HCT116 (cell line): ENCODE measurements at regions not wholly inside any gene's neighbourhood (a gene's known extent, or its start where the extent isn't known, plus 50 kb on each side); places are given as distances from the start of the nearest gene placed in this dataset.

ENCODE experiments used
- ATAC-seq: fragments of 200-7000 bp; cut with Tn5 transposase; 2 replicates; pipeline ENCODE4 v1.9.1; 2020; ENCODE audit warnings: mild to moderate bottlenecking, moderate library complexity
- BruUV-seq: library from RNA; stranded (reverse); fragments of 400-500 nt; replicated peaks from 2 replicates; lab custom pipeline; 2021; lab: Mats Ljungman, UMichigan
- CTCF ChIA-PET: fragments of 300-600 bp; sonication (Branson Sonifier 250); formaldehyde crosslinking; loops from one replicate; lab custom pipeline; 2021; ENCODE audit warnings: antibody characterized with exemption; lab: Charles Lee
- POLR2A ChIA-PET: fragments of 300-600, 350-600 bp; sonication (Branson Sonifier 250); formaldehyde crosslinking; loops from one replicate; lab custom pipeline; 2021; ENCODE audit warnings: antibody characterized with exemption; lab: Charles Lee
- RAD21 ChIA-PET, 2 experiments: fragments of 300-600 bp; sonication (Branson Sonifier 250); formaldehyde crosslinking; loops; one replicate each; lab custom pipeline; 2023; ENCODE audit warnings: low total read pairs in 2 of 2; ENCODE audit not compliant: uncharacterized antibody in 2 of 2, unreplicated experiment in 2 of 2, low non-redundant PET in 1 of 2; lab: Charles Lee
- DNase-seq: peaks from one replicate; pipeline ENCODE4 v3.0.0-alpha.2; 2010; ENCODE audit warnings: low read depth, low spot score
- H2AFZ ChIP-seq: fragments of 200-600 bp; shearing (Covaris generic), sonication (generic); 2 replicates; pipeline ENCODE4 v1.6.1; 2017; ENCODE audit warnings: low read depth, mixed run types, mixed read lengths, antibody characterized with exemption, low read length; ENCODE audit not compliant: poor library complexity, severe bottlenecking
- H3K27ac ChIP-seq: 2 replicates; pipeline ENCODE4 v1.5.1; 2012; ENCODE audit warnings: low read depth, low read length
- H3K27me3 ChIP-seq: fragments of 200-600 bp; sonication (generic); 2 replicates; pipeline ENCODE4 v1.6.1; 2016; ENCODE audit warnings: mixed run types, low read length, mixed read lengths; ENCODE audit not compliant: insufficient read depth
- H3K36me3 ChIP-seq, 2 experiments: fragments of 200-500 bp in 1 of 2; fragments of 200-600 bp in 1 of 2; sonication (Bioruptor generic) in 1 of 2; sonication (generic) in 1 of 2; 2 replicates each; pipeline versions ENCODE4 v1.5.1 to v1.6.1; 2014 to 2016; ENCODE audit warnings: low read length in 2 of 2, inconsistent platforms in 1 of 2, mixed read lengths in 1 of 2, mixed run types in 1 of 2; ENCODE audit not compliant: insufficient read depth in 2 of 2, control insufficient read depth in 1 of 2
- H3K4me1 ChIP-seq, 2 experiments: fragments of 200-600 bp in 1 of 2; sonication (generic) in 1 of 2; 2 replicates each; pipeline versions ENCODE4 v1.5.1 to v1.6.1; 2012 to 2017; ENCODE audit warnings: low read length in 2 of 2, inconsistent platforms in 1 of 2, mild to moderate bottlenecking in 1 of 2, mixed read lengths in 1 of 2, mixed run types in 1 of 2, moderate library complexity in 1 of 2; ENCODE audit not compliant: insufficient read depth in 2 of 2, control insufficient read depth in 1 of 2
- H3K4me2 ChIP-seq: fragments of 200-600 bp; sonication (generic); 2 replicates; pipeline ENCODE4 v1.6.1; 2017; ENCODE audit warnings: mixed run types, low read length, mixed read lengths
- H3K4me3 ChIP-seq, 2 experiments: fragments of 200-600 bp in 1 of 2; sonication (generic) in 1 of 2; replicated peaks in 1 of 2; 2 replicates each; pipeline ENCODE4 v1.5.1; 2011 to 2016; ENCODE audit warnings: low read length in 2 of 2, control low read depth in 1 of 2, low read depth in 1 of 2, mild to moderate bottlenecking in 1 of 2, mixed read lengths in 1 of 2, mixed run types in 1 of 2
- H3K79me2 ChIP-seq: fragments of 200-600 bp; sonication (generic); 2 replicates; pipeline ENCODE4 v1.6.1; 2017; ENCODE audit warnings: mild to moderate bottlenecking, mixed run types, low read length, moderate library complexity, mixed read lengths; ENCODE audit not compliant: insufficient read depth
- H3K9ac ChIP-seq: fragments of 200-600 bp; sonication (generic); 2 replicates; pipeline ENCODE4 v1.6.1; 2016; ENCODE audit warnings: low read length, mixed read lengths
- H3K9me2 ChIP-seq: fragments of 200-600 bp; sonication (generic), shearing (Covaris generic); 2 replicates; pipeline ENCODE4 v1.6.1; 2017; ENCODE audit warnings: mixed run types, mild to moderate bottlenecking, moderate library complexity; ENCODE audit not compliant: insufficient read depth
- H3K9me3 ChIP-seq, 2 experiments: fragments of 200-500 bp in 1 of 2; fragments of 200-600 bp in 1 of 2; sonication (Bioruptor generic) in 1 of 2; sonication (generic) in 1 of 2; 2 replicates each; pipeline ENCODE4 v1.6.1; 2014 to 2017; ENCODE audit warnings: low read length in 2 of 2, mixed read lengths in 2 of 2, inconsistent platforms in 1 of 2, low read depth in 1 of 2, mild to moderate bottlenecking in 1 of 2, mixed run types in 1 of 2, moderate library complexity in 1 of 2; ENCODE audit not compliant: control insufficient read depth in 1 of 2, insufficient read depth in 1 of 2
- H4K20me1 ChIP-seq: fragments of 200-600 bp; sonication (generic), shearing (Covaris generic); 2 replicates; pipeline ENCODE4 v1.6.1; 2017; ENCODE audit warnings: mixed run types, mild to moderate bottlenecking, moderate library complexity; ENCODE audit not compliant: insufficient read depth
- CEBPB ChIP-seq: IDR thresholded peaks from 2 replicates; pipeline ENCODE4 v1.6.1; 2012; ENCODE audit warnings: low read depth
- EGR1 ChIP-seq: IDR thresholded peaks from 2 replicates; pipeline ENCODE4 v1.6.1; 2012; ENCODE audit warnings: low read depth
- ELF1 ChIP-seq: IDR thresholded peaks from 2 replicates; pipeline ENCODE4 v1.6.1; 2012; ENCODE audit warnings: low read depth, borderline replicate concordance
- JUND ChIP-seq: IDR thresholded peaks from 2 replicates; pipeline ENCODE4 v1.6.1; 2012
- POLR2AphosphoS5 ChIP-seq: IDR thresholded peaks from 2 replicates; pipeline ENCODE4 v1.6.1; 2011; ENCODE audit warnings: mild to moderate bottlenecking, low read depth, low read length, moderate library complexity
- SIN3A ChIP-seq: IDR thresholded peaks from 2 replicates; pipeline ENCODE4 v1.6.1; 2012; ENCODE audit warnings: low read depth
- SRF ChIP-seq: IDR thresholded peaks from 2 replicates; pipeline ENCODE4 v1.6.1; 2012; ENCODE audit warnings: low read depth
- YY1 ChIP-seq: IDR thresholded peaks from 2 replicates; pipeline ENCODE4 v1.6.1; 2011; ENCODE audit warnings: low read length, low read depth, moderate library complexity, mild to moderate bottlenecking; ENCODE audit not compliant: insufficient replicate concordance; ENCODE audit errors: extremely low read depth
- ZNF274 ChIP-seq: fragments of 200-500 bp; sonication (Bioruptor generic); IDR thresholded peaks from 2 replicates; pipeline ENCODE4 v1.6.1; 2014; ENCODE audit warnings: mild to moderate bottlenecking, low read depth, low read length, inconsistent platforms
- intact Hi-C: fragments of 100-400 bp; cut with micrococcal nuclease; formaldehyde crosslinking; loops from 2 replicates; pipeline ENCODE4 v1.10.0; 2022
- TF ChIP-seq, protein P1 (sequence below), 3 experiments: fragments of 200-600 bp in 1 of 3; sonication (generic) in 1 of 3; IDR thresholded peaks in 2 of 3; conservative IDR thresholded peaks in 1 of 3; 2 replicates each; pipeline ENCODE4 v1.5.1; 2012 to 2017; ENCODE audit warnings: low read depth in 2 of 3, low read length in 2 of 3, antibody characterized with exemption in 1 of 3, borderline replicate concordance in 1 of 3, control low read depth in 1 of 3, mild to moderate bottlenecking in 1 of 3, mixed read lengths in 1 of 3, mixed run types in 1 of 3, moderate library complexity in 1 of 3; ENCODE audit not compliant: insufficient read depth in 1 of 3

DNA sequence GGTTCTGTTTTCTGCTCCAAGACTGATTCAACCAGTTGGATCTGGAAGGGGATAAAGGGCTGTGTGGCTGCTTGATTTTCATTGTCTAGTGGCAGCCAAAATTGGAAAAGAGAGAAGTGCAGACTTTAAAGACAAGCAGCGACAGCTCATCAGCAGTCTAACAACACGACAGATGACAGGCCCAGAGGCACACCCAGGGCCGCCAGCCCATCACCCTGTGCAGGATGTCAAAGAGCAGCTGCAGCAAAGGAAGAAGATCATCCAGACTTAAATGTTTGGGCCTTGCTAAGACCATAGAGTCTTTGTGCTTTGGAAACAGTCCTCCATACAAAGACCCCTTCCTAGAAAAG lies 421.0 kb upstream of the KLF12 start:
- Histone ChIP-seq H2AFZ (no peak overlapping the region), H3K79me2 (no peaks in the 10 kb centered on the region), H3K4me2 (no peak overlapping the region), H3K4me3 (no peak overlapping the region), H3K27ac (no peak overlapping the region), H3K27me3 (no peaks in the 10 kb centered on the region), H3K36me3 (no peaks in the 10 kb centered on the region), H4K20me1 (no peaks in the 10 kb centered on the region), H3K9ac (no peak overlapping the region), H3K9me2 (no peaks in the 10 kb centered on the region), H3K4me1 (no peaks in the 10 kb centered on the region), H3K9me3 (no peaks in the 10 kb centered on the region)
- RAD21 ChIA-PET: no interaction called here
- POLR2A ChIA-PET: no interaction called here
- intact Hi-C loops: no loop called here
- no peak for TF ChIP-seq SIN3A
- ATAC-seq (no peak), DNase-seq (no peak)
- CTCF ChIA-PET: no interaction called here
- BruUV-seq: no TSS peak

DNA sequence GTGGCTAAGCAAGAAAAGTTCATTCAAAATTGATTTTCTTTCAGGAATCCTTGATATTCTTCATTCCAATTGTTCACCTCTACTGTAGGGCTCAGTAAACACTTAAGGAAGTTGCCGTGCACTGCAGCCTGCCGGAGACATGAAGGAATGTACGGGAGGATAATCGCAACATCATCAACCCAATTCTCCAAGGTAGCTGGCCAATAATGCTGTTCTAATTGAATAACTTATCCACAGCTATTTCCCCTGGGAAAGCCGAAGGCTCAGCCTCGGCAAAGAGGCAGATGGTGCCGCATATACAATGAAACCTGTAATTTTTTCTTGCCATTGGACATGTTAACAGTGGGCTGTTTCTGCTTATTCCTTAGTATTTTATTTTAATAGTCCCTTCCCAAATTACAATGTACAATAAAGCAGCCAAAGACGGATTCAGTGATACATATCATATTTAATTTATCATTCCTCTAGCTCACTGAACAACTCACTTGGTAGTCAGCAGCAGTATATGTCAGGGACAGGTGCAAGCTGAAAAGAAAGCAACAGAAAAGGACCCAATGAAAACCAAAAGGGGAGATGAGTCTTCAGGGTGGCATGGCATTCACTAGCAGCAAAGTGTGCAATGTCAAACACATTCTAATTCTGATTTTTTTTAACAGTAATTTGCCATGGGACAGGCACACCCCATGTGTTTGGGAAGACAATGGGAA lies 420.5 kb upstream of the KLF12 start:
- POLR2A ChIA-PET: no interaction called here
- DNase-seq: no peak
- BruUV-seq: no TSS peak

More for the DNA sequence above, 420.5 kb upstream of the KLF12 start:
- Histone ChIP-seq H2AFZ (no peak overlapping the region), H4K20me1 (no peaks in the 10 kb centered on the region), H3K4me1 (no peaks in the 10 kb centered on the region), H3K27me3 (no peaks in the 10 kb centered on the region), H3K79me2 (no peaks in the 10 kb centered on the region), H3K27ac (no peak overlapping the region), H3K9ac (no peak overlapping the region), H3K9me3 (no peaks in the 10 kb centered on the region), H3K9me2 (no peaks in the 10 kb centered on the region), H3K36me3 (no peaks in the 10 kb centered on the region), H3K4me2 (no peak overlapping the region), H3K4me3 (no peak overlapping the region)
- CTCF ChIA-PET: no interaction called here
- intact Hi-C loops: no loop called here
- no peak for ATAC-seq
- TF ChIP-seq SIN3A (no peak), ELF1 (no peak), SRF (no peak), JUND (no peak), EGR1 (no peak), CEBPB (no peak), YY1 (no peak), ZNF274 (no peak), POLR2AphosphoS5 (no peak)
- TF ChIP-seq, protein P1, sequence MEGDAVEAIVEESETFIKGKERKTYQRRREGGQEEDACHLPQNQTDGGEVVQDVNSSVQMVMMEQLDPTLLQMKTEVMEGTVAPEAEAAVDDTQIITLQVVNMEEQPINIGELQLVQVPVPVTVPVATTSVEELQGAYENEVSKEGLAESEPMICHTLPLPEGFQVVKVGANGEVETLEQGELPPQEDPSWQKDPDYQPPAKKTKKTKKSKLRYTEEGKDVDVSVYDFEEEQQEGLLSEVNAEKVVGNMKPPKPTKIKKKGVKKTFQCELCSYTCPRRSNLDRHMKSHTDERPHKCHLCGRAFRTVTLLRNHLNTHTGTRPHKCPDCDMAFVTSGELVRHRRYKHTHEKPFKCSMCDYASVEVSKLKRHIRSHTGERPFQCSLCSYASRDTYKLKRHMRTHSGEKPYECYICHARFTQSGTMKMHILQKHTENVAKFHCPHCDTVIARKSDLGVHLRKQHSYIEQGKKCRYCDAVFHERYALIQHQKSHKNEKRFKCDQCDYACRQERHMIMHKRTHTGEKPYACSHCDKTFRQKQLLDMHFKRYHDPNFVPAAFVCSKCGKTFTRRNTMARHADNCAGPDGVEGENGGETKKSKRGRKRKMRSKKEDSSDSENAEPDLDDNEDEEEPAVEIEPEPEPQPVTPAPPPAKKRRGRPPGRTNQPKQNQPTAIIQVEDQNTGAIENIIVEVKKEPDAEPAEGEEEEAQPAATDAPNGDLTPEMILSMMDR (IDR thresholded peaks at IDR 0.05 in 2 of 3, conservative IDR thresholded peaks at IDR 0.05 in 1 of 3; ENCODE audit: borderline replicate concordance in 1 of 3, insufficient read depth in 1 of 3, low read depth in 2 of 3, low read length in 2 of 3): no peak
- RAD21 ChIA-PET: no interaction called here
